Umbilical cord (tissue), 1 donor: ENCODE measurements at regions not wholly inside any gene's neighbourhood (a gene's known extent, or its start where the extent isn't known, plus 50 kb on each side); places are given as distances from the start of the nearest gene placed in this dataset.
A peak's percentile ranks its signal among the peaks of the same experiment; 100 is the strongest.
"Not testable (repeated sequence)": the region's sequence is repeated elsewhere in the genome, so short reads cannot be mapped to it uniquely, and the experiment has no call there.

Source experiments
- DNase-seq: peaks from one replicate; pipeline ENCODE4 v3.0.0-alpha.2; 2015; ENCODE audit warnings: low spot score

DNA sequence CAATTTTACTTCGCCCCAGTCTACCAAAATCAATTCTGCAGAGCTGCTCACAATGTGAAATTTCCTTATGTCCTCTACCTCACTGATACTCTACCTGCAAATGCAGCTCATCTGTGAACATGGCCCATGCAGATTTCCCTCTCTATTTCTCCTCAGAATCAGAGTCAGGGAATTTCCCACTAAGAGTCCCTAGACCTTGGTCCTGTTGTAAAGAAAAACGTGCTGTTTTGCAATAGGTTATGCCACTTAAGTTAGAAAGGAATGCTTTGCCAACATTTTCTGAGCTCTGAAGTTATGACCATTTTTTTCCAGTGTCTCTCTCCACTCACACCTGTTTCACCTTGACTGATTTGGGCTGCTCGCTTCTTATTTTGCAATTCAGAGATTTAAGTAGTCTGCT, 524.0 kb downstream of the TTLL7 start:
- DNase-seq, result not testable (repeated sequence)

DNA sequence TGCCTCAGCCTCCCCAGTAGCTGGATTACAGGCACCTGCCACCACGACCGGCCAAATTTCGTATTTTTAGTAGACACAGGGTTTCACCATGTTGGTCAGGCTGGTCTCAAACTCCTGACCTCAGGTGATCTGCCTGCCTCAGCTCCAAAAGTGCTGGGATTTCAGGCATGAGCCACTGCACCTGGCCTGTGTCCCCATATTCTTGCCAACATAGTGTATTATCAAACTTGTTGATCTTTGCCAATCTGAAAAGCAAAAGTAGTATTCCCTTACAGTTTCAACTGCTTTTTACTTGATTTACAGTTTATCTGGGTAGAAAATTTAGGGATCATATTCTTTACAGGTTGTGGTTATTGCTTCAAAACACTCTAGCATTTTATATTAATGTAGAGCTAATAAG, 524.9 kb downstream of the TTLL7 start:
- DNase-seq, result not testable (repeated sequence)

DNA sequence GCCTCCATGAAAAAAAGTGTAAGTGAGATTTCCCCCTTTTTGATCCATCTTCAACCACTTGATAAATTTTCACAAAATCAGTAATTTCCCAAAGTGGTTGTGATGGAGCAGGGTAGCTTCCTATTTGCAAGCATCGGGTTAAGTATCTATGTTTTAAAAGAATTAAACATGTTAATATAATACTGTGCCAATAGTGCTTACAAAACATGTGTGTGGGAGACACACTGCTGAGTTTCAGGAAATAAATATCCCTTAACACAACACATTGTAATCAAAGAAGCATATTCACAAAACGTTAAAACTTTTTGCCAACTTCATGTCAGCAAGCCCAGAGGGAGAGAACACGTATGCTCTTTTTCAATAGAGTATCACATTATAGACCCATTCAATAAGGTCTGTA, 526.9 kb downstream of the TTLL7 start:
- not testable (repeated sequence) for DNase-seq

DNA sequence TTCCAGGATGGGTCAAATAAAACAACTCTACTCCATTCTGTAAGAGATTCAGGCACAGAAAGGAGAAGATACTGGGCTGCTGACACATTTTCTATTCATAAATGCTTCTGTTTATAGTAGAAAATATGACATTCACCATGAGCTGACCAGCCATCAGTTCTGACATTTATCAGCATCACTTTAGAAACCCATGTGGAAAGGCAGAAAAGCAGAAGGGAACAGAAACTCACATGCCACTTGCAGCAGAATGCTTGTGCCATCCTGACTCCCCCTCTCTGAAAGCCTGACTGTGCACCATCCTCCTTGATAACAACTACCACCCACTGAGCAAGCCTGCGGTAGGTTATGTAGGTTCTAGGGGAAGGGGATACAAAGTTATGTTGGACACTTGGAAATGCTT, 527.7 kb downstream of the TTLL7 start:
- not testable (repeated sequence) for DNase-seq

DNA sequence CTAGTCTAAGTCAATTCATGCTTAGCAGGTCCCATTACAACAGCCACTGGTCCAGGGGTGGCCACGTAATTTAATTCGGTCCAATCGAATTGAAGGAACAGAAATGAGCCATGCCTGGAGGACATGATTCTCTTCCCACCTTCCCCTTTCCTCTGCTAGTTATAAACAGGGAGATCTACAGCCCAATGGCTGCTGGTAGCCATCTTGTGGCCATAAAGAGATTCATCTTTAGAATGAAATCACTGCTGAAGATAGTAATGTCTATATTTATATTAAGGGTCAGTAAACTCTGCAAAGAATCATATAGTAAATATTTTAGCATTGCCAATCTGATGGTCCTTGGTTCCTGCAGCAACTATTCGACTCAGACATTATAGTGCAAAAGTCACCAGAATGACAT, 530.6 kb downstream of the TTLL7 start:
- DNase-seq, result not testable (repeated sequence)

DNA sequence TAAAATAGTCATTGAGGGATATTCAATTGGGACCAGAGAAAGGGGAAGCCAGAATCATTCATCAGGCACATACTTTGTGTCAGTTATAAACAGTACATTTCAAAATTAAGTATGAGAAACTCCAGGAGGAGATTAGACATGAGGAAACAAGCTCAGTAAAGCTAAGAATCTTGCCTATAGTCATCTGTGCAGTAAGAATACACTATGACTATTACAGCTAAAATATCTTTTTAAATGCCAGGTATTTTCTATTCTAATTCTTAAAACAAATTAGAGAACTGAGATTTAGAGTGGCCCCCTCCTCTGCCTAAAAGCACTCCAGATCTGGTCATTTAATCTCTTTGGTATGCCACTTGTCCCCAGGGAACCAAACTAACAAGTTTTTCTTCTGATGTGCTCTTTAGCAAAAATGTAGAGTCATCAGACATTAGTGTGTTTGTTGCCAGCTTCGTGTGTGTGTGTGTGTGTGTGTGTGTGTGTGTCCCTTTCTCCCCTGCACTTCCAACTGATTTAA, 541.1 kb downstream of the TTLL7 start:
- peak; percentile 63 for DNase-seq

DNA sequence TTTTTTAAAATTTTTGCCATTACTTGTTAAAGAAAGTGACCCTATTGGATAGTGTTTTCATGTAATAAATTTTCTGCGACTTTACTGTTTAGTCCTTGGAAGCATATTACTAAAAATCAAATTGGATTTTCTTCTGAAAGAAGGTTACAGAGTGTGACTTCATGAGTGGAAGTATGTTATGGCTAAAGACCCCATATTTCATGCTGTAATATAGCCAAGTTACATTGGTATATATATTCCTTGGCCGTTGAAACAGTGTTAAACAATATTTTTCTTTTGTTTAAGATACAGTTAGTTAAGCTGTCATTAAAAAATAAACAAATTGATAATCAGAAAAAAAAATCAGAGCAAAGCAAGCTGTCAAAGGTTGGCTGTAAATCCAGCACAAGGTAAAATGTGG, 541.7 kb downstream of the TTLL7 start:
- not testable (repeated sequence) for DNase-seq

DNA sequence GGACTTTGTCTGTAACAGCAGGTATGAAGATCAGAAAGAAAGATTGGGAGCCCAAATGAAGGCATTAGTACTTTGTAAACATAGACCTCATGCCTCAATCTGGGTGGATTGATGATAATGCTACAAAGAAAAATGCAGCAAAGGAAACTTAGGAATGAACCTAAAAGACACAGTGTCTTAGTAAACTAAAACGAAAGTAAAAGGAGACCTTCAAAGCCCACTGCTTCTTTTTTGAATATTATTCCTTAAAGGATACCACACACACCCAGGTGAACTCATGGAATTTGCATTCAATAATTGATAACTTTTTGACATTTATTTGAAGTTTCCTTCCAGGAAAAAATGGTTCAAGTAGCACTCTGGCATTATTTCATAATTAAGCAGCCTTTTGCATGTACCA, 543.2 kb downstream of the TTLL7 start:
- not testable (repeated sequence) for DNase-seq

DNA sequence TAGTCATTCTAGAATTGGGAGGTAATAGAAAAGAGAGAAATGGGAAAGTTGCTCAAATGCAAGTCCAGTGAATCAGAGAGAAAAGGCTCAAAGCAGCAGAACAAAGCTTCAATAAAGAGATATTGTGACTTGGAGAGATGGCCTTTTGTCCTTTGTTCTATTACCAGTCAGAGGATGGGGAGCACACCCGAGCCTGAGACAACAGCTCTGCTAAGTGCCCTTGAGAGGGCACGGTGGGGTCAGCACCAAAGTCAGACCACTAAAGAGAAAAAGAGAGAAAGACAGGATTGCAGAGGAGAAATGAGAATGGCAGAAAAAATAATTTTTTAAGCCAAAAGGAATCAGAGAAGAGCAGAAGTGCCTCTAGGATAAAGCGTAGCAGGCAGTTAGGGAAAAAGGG, 553.1 kb downstream of the TTLL7 start:
- not testable (repeated sequence) for DNase-seq

DNA sequence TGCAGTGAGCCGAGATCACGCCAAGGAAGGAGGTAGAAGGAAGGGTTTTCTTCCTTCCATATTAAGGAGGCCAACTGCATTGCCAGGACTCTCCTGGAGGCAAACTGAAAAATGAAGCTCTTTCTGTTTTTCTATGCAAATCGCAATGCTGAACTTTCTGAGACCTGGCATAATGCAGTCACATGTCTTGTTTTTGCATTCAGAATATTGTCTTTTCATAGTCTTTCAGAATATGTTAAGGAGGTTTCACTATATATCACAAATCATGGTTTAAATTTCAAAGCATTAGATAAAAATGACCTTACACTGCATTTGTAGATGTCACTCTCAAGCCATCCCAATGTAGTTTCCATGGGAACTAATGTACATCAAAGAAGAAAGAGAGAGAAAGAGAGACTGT, 556.5 kb downstream of the TTLL7 start:
- not testable (repeated sequence) for DNase-seq

DNA sequence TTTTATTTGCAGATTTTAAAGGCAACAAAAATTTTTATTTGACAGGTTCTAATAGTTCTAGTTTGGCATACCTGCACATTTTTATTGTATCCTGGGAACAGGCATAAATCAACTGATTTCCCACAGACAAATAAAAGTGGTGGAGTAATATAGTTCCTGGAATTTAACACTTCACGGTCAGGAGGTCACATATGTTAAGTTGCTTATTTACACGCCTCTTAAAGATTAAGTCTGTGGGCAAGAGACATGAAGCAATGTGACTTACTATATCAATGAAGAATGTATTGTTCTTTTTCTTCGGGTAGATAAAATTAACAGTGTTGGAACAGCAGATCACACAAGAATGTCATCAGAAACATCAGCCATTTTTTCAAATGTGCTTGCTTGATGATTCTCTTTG, 558.3 kb downstream of the TTLL7 start:
- not testable (repeated sequence) for DNase-seq

DNA sequence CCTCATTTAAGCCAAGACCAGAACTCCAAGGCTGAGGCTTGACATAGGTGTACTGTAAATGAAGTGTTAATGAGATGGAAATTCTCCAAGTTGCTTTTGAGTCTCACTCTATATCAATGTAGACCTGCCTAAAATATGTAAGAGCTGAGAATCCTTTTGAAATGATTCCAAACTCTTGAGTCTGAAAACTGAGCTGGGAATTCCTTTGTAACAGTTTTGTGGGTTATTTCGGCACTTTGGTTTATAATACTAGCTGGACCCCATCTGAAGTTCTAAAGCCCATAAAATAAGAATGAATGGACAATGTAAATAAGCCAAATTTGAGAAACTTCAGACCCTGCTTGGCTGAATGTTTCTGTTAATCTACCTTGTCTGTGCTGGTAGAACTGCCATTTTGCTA, 558.9 kb downstream of the TTLL7 start:
- DNase-seq, result not testable (repeated sequence)

DNA sequence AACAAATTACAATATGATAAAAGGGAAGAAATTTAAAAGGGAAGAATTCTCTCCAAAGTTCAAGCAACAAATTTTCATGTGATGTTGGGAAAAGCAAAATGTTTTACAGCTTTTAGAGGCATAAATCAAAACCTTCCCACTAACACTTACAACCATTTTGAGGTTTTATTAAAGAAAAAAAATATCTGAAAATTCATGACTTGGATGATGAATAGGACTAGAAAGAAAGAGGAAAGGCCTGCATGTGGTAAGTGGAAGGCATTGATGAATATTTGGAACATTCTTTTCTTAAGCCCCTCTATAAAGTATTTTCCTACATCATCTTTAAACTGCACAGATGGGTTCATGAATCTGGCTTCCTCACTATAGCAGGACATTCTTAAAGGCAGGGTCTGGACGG, 560.6 kb downstream of the TTLL7 start:
- not testable (repeated sequence) for DNase-seq

DNA sequence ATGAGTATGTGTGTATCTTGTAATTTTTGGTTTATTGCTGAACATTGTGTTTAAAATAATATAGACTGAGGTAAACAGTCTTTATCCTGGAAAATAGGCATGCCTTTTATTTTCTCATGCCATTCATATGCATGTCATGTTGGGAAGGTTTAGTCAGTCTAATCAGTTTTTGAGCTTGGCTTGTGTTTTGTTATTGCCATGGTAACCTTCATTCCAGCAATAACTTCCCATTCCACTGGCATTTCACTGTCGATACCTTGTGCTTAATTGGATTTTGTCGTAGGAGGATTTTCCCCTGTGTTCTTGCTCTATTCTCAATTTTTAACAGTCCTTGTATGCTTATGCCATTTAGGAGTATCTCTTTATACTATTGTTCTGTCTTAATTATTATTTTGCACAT, 563.6 kb downstream of the TTLL7 start:
- not testable (repeated sequence) for DNase-seq

DNA sequence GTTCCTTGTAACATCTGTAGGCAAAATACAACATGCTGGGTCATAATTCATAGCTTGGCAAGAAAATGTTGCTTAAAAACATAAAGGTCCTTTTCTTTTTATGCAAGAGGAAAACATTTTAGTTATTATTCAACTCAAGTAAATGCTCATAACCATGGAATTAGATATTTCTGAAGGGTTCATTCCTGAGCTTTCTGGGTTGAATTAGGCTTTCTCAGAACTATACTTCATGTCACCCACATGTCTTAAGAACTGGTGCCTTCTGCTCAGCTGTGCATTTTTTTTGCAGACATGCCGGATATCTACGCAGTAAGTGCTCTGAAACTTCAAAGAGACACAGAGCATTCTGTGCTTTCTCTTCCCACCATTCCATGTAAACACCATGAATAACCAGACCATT, 571.4 kb downstream of the TTLL7 start:
- peak; percentile 35 for DNase-seq

DNA sequence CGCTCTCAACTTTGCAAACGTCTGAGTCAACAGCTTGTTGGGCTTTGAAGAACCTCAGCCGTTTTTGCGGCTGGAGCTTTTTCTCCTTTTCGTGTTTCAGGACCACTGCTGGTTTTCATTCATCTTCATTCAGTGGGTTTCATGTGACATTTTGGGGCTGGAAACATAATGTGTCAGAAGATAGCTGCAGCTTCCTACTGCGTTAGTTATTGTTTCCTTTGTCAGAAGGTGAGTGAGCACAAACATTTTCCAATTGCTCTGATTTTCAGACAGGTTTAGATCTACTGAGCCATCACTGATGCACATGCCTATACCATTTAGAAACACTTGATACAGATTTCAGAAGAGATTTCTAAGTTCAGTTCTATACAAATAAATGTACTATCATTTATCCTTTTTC, 575.5 kb downstream of the TTLL7 start:
- DNase-seq, result not testable (repeated sequence)

DNA sequence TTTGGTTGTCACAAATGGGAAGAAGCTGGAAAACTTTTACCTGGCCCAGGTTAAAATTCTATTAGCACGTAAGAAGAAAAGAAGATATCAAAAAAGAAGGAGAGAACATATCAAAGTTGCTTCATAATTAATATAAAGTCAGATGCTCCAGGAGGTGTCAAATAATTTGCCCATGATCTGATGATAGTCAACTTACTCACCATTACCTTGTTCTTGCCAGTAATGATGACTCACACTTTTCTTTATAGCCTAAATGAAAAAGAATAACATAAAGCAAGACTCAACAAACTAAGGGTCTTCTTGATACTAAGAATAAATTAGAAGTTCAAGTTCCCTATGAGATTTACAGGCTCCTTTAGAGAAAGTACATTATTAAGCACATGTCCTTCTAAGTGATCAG, 580.4 kb downstream of the TTLL7 start:
- no peak for DNase-seq

DNA sequence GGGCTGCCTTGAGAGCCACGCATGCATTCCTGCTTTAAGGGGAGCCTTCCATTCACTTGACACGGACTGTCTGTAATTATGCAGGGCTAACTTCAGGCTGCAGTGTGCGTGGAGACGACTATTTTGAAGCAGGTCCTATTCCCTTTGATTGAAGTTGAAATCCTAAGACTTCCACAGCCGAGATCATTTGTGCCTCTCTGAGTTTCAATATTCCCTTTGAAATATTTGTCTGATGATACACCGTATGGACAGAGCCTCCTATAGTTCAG, 585.2 kb downstream of the TTLL7 start:
- DNase-seq, result not testable (repeated sequence)

DNA sequence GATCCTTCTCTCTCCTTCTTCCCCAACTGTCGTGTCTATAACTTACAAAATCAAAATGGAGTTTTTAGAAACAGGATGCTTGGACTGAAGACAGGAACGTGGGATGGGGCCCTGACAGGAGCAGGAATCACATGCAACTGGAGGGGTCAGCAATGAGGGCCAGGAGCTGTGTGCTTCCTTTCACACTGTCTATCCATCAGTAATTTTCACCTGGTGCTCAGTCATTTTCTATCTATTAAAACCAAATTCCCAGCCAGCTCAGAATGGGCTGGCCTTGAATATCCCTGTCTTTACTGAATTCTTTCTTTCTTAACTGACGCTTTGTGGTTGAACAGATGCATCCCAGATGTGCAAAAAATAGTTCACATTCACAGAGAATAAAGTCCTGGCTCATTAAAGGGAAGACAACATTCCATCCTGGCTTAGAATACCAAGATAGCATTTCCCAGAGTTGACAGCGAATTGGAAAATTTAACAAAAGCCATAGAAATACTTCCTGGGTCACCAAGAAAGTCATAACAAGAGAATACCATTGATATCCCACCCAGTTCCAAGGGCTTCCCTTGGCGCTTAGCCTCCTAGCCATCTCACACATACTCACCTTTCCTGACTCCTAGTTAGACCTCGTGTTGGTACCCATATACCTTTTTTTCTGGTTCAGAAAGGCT, 588.1 kb downstream of the TTLL7 start:
- peak; percentile 34 for DNase-seq

DNA sequence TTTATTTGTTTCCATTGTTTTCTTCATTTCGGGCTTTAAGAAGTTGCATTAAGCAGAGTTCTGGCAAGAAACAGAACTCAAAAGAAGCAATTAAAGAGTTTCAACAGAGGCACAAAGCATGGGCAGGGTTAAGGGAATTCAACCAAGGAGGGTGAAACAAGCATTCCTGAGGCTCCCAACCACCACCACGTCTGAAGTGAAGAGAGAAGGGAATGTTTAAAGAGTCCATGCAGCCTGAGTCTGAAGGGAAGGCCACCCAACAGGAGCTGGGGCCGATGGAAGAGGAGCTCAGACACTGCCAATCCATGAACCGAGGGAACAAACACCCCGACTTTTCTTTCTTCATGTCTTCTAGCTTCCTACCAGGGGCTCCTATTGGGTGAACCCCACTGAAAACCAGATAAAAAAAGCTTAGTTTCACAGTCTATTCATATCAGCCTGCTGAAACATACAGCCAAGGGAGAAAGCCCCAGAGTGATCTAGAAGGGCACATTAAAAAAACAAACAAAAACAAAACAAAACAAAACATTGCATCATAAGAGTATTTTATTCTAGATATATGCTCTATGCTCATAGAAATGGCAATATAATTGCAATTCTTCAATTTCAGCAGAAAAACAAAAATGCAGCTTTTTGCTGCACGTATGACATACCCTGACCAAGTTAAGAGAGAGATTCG, 592.1 kb downstream of the TTLL7 start:
- DNase-seq, result not testable (repeated sequence)

DNA sequence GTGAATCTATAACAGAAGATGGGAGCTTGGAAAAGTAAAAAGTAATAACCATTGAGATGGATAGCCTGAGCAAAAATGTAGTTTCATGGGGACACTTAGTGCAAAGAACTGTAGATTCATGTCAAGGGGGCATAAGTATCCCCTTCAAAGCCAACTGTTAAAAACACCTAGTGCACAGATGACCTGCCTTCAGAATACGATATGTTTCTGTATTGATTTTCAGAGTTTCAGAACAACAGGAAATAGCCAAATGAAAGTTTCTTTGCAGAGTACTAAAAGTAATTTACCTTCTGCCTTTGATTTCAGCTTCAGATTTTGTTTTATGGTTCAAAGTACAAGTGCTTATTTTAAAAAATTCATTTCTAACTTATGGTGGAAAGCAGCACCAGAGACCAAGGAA, 593.1 kb downstream of the TTLL7 start:
- not testable (repeated sequence) for DNase-seq

DNA sequence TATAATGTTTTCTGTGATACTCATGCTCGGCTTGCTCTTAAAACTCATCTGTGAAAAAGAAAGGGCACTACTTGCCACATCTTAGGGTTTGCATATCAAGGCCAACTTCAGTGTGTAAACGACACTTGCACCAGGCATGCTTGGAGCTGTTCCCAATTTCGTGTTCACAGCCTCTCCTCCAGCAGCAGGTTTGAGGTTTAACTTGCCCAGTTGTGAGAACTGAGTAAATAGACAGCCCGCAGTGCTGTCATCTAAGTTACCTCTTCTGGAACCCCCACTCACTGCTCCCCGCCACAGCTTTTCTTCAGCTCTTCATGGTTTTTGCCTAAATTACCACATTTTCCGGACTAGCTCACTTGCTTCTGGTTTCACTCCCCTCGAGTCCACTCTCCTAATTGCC, 595.4 kb downstream of the TTLL7 start:
- DNase-seq, result not testable (repeated sequence)

DNA sequence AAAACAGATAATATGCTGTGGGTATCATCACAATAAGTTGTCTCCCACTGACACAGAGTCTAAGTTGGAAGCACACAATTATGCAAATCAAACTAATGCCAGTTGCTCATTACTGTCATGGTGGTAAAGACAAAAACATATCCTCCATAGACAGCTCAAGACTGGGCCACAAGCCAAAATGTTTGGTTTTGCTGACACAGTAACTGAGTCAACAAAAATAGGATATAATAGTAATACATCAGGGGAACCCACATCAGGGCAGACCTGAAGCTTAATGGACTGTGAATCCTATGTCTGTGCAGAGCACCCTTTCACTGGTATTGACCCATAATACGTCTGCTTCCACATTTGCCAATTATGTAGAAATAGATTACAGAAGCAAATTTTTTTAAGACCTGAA, 597.8 kb downstream of the TTLL7 start:
- DNase-seq, result not testable (repeated sequence)
